HG03060 (cell line): ENCODE measurements at regions not wholly inside any gene's neighbourhood (a gene's known extent, or its start where the extent isn't known, plus 50 kb on each side); places are given as distances from the start of the nearest gene placed in this dataset.
"Not testable (repeated sequence)": the region's sequence is repeated elsewhere in the genome, so short reads cannot be mapped to it uniquely, and the experiment has no call there.

Source experiments
- ATAC-seq: cut with Tn5 transposase; IDR thresholded peaks from one replicate; pipeline ENCODE4 v1.9.1; 2021; ENCODE audit warnings: low read depth, moderate number of reproducible peaks; ENCODE audit not compliant: unreplicated experiment

- not testable (repeated sequence) for ATAC-seq
Observed at GRCh38 chr11:37858806-37859537, 1260.9 kb upstream of the RAG2 start.

DNA sequence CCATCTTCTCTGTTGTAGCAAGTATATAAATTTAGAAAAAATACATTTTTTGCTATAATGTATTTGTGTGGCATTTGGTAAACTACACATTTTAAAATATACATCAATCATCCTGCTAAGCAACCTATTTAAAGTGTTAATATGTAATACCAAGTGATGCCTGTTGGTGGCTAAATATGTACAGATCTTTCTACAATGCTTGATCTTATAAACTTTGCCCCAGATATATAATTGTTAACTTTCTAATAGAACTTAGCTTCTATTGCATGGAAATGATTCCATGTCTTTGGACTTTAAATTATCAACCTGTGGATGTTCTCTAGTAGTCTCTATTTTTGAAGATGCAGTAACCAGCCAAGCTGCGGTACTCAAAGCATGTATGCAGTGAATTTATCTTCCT is 1260.4 kb upstream of the RAG2 start:
- ATAC-seq: no peak

- ATAC-seq: no peak
Observed at GRCh38 chr11:37857726-37858125, 1259.7 kb upstream of the RAG2 start.

DNA sequence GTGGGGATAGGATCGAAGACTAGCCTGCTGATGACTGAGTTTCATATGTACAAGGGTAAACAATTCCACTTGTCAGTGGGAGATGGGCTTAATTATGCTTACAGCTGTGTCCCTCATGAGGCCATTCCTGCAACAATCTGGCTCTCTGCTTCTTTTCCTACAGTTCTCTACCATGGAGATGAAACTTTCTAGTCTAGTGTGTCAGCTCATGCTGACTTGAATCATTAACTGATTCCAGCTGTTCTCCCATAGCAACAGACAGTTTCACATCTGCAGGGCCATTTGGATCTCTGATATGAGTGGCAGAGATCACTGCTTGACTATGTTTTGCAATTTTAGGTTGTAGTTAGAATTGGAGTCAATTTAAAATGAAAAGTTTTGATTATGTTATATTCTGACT is 1251.7 kb upstream of the RAG2 start:
- ATAC-seq: no peak

- ATAC-seq: no peak
Observed at GRCh38 chr11:37843603-37844002, 1245.6 kb upstream of the RAG2 start.

GRCh38 chr11:37841016-37841415 is 1243.0 kb upstream of the RAG2 start:
- no peak for ATAC-seq

GRCh38 chr11:37840345-37840744 is 1242.3 kb upstream of the RAG2 start:
- not testable (repeated sequence) for ATAC-seq

DNA sequence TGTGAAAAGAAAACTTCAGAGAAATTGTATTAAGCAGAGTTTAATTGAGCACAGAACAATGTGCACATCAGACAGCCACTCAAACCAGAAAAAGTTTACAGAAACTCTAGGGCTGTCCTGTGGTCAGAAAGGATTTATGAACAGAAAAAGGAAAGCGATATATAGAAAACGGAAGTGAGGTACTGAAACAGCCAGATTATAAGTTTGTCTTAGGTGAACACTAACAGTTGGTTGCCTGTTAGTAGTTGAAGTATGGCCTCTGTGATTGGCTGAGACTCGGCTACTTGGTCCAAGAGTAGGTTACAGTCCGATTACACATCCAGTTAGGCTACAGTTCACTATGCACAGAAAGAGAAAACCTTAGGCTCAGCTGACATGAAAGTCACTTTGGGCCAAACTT is 1232.5 kb upstream of the RAG2 start:
- ATAC-seq: no peak

GRCh38 chr11:37817727-37818270 is 1219.8 kb upstream of the RAG2 start:
- no peak for ATAC-seq

DNA sequence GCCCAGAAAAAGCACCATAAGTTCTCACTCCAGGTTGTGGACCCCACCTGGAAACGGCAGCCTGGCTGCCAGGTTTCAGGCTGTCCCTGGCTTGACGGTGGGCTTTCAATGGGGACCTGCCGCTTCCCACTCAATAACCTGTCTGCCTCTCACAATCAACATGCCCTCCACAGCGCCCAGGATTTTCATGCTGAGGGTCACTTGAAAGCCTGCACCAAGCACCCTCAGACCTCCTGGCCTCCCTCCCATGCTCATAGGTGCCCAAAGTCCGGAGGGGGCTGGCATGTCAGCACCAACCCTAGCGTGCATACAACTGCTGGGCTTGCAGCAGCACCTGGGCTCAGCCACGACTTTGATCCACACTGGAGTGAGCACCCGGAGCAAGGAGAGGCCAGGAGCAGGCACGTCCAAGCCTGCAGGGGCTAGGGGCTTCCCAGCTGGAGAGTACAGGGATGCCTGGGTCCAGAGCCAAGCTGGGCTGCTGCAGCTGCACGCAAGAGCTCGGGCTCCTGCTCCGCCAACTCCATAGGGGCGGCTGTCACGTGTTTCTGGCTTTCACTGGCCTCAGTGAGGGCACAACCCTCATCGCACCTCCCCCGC is 1214.3 kb upstream of the RAG2 start:
- ATAC-seq: no peak

GRCh38 chr11:37811349-37811748 is 1213.3 kb upstream of the RAG2 start:
- ATAC-seq: no peak

GRCh38 chr11:37804666-37805065 is 1206.6 kb upstream of the RAG2 start:
- no peak for ATAC-seq

DNA sequence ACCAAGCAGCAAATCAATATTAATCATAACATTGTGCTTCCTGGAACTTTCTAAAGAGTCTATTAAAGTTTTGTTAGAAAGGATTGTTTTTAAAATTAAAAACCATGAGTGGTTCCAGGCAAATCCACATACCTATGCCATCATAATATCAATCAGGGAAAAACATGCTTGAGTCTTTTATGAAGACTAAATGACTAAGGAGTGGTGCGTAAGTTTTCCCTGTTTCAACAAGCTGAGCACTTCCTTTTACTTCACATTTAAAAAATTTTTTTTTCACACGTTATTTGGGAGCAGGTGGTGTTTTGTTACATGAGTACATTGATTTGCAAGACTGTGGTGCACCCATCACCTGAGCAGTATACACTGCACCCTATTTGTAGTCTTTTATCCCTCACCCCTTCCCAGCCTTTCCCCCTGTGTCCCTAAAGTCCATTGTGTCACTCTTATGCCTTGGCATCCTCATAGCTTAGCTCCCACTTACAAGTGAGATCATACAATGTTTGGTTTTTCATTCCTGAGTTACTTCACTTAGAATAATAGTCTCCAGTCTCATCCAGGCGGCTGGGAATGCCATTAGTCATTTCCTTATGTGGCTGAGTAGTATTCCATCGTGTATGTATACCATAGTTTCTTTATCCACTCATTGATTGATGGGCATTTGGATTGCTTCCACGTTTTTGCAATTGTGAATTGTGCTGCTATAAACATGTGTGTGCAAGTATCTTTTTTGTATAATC is 1190.3 kb upstream of the RAG2 start:
- no peak for ATAC-seq

DNA sequence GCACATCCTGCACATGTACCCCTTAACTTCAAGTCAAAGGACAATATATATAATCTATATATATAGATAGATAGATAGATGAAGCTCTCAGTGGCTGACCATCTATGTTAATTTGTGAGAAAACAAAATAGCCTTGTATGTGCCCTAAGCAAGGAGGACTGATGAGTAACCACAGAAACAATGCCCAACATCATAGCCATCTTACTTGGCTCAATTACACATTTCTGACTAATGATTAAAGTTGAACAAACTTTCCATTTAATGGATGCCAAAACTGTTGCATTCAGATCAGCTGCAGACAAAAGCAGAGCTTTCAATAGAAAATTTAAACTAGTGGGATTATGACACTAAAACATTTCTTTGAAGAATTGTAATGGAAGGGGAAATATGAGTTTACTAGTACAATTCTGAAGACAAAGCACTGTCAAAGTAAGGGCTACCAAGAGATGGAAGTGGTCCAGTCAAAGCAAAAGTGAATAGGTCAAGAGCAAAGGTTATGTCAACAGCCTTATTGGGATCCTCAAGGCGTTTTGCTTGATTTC is 1188.2 kb upstream of the RAG2 start:
- no peak for ATAC-seq

DNA sequence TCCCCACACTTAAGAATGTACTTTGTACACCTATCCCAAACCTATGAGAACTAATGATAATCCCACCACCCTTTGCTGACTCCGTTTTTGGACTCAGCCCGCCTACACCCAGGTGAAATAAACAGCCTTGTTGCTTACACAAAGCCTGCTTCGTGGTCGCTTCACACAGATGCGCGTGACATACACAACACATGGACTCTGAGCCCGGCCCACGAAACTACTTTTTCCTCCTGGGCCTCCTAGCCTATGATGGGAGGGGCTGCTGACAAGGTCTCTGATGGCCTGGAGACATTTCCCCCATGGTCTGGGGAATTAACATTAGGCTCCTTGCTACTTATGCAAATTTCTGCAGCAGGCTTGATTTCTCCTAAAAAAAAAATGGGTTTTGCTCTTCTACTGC is 1176.4 kb upstream of the RAG2 start:
- ATAC-seq: no peak

- ATAC-seq: no peak
Observed at GRCh38 chr11:37770145-37770544, 1172.1 kb upstream of the RAG2 start.

DNA sequence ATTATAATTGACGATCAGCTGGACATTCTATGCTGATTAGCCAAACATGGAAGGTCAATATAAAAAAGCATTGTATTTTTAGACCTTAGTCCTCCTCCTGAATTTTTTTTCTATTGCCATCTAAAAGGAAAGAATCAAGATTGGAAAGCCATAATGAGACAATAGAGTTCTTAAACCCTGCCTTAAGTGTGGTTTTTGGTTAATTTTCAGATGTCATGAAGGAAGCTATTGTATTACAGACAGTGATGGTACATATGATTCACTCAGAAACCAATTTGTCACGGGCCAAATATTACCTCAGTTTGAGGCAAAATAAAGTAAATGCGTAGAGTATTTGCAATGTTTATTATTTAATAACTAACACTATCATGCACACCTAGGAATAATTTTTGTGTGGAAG is 1164.0 kb upstream of the RAG2 start:
- ATAC-seq: no peak

DNA sequence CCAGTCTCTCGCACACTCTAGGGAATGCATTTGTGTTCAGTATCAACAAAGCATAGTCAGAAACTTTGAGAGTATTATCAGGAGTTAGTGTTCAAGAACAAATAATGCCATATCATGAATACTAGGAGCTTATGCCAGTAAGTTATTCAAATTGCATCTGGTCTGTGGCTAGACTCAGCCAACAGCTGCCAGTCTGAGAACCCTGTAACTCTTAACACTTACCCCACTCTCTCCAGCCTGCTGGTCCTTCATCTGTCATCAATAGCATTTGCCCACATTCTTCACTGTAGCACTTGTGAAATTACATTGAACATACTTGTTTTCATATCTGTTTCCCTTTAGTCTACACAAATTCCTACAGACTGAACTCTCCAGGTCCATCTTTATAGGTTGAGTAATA is 1157.5 kb upstream of the RAG2 start:
- ATAC-seq: no peak

DNA sequence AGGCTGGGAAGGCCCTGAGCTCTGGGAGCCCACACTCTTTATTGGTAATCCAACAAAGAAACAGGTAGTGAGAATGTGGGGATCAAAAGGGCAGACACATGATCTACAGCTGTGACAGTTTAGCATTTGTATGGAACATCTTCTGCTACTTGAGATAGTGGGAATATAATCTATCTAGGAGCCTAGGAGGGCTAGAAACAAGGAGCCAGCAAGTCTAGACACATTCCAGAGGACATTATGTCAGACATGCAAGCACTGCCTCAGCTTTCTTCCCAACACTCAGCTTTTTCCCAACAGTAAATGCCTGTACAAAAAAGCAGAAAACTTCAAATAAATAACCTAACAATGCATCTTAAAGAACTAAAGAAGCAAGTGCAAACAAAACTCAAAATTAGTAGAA is 1150.6 kb upstream of the RAG2 start:
- no peak for ATAC-seq

DNA sequence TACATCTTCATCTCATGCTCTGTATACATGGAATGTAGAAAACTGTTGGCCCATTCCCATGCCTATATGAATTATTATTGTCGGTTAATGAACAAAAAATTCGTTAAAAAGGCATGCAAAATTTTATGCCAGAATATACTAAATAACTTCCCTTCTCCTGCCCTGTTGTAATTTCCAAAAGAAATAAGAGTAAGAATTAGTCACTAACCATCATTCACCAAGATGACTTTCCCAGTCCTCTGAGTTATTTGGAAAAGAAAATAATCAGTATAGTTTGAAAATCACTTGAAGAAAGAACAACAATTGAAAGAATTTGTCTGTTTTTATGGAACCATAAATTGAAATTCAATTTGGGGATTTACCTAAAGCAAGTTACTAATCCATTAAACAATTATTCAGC is 1149.1 kb upstream of the RAG2 start:
- no peak for ATAC-seq

DNA sequence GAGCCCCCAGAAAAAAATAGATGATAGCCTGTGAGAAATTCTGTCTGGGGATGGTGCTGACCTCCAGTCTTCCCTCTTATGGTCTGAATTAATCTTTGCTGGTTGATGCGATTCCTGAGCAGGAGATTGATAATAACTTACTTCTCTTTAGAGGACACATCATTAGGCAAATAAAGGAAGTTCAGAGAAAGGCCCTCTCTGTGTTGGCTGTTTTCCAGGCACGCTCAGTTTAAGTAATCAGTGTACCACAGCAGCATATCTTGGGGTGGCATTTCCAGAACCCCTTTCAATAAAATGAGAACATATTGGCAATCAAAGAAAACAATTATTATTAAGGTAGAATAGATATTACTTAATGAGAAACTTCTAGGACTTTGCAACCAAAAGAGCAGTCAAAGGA is 1129.3 kb upstream of the RAG2 start:
- no peak for ATAC-seq
